Right lobe of liver (tissue), 4 donors: ENCODE measurements at regions not wholly inside any gene's neighbourhood (a gene's known extent, or its start where the extent isn't known, plus 50 kb on each side); places are given as distances from the start of the nearest gene placed in this dataset.
"Not testable (repeated sequence)": the region's sequence is repeated elsewhere in the genome, so short reads cannot be mapped to it uniquely, and the experiment has no call there.

Experiments
- CTCF ChIP-seq, 4 donors: fragments of 200-600 bp in 3 of 4; fragments of 450-650 bp in 1 of 4; IDR thresholded peaks; one replicate each; pipeline versions ENCODE4 v1.5.1 to v1.8.0; 2016 to 2022; ENCODE audit warnings: antibody characterized with exemption in 4 of 4, mild to moderate bottlenecking in 2 of 4
- POLR2A ChIP-seq: fragments of 450-650 bp; IDR thresholded peaks from one replicate; pipeline ENCODE4 v1.6.1; 2017; ENCODE audit warnings: antibody characterized with exemption, mild to moderate bottlenecking
- donor health status: DM: no; HTN: no; CAD: no.
- donor health status: DM: no; HTN: no; CAD: no.
- donor health status: DM: no; HTN: yes; CAD: no.

DNA sequence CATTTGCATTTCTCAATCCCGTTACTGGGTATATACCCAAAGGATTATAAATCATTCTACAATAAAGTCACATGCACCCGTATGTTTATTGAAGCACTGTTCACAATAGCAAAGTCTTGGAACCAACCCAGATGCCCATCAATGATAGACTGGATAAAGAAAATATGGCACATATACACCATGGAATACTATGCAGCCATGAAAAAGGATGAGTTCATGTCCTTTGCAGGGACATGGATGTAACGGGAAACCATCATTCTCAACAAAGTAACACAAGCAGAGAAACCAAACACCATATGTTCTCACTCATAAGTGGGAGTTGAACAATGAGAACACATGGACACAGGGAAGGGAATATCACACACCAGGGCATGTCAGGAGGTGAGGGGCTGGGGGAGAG is 630.4 kb downstream of the GATA3 start:
- not testable (repeated sequence) for TF ChIP-seq CTCF (IDR thresholded peaks at IDR 0.05); POLR2A
